Choroid plexus epithelial cell (primary cell): ENCODE measurements at regions not wholly inside any gene's neighbourhood (a gene's known extent, or its start where the extent isn't known, plus 50 kb on each side); places are given as distances from the start of the nearest gene placed in this dataset.
A peak's percentile ranks its signal among the peaks of the same experiment; 100 is the strongest.

ENCODE experiments used
- DNase-seq: peaks from one replicate; pipeline ENCODE4 v3.0.0-alpha.2; 2010; ENCODE audit warnings: low read depth
- H3K4me3 ChIP-seq: 2 replicates; pipeline ENCODE4 v1.5.1; 2011; ENCODE audit warnings: low read depth, mild to moderate bottlenecking, control low read depth, low read length, moderate library complexity
- CTCF ChIP-seq: conservative IDR thresholded peaks from 2 replicates; pipeline ENCODE4 v1.5.1; 2011; ENCODE audit warnings: low read depth, mild to moderate bottlenecking, control low read depth, inconsistent platforms, low read length, moderate library complexity

GRCh38 chr11:80783561-80783960, 1342.7 kb upstream of the TENM4 start:
- no peak for TF ChIP-seq CTCF
- DNase-seq = no peak
- no peak overlapping the region for H3K4me3 ChIP-seq

GRCh38 chr11:80782135-80782885, 1341.5 kb upstream of the TENM4 start:
- TF ChIP-seq CTCF = no peak
- no peak overlapping the region for H3K4me3 ChIP-seq
- DNase-seq = no peak

GRCh38 chr11:80779905-80780605, 1339.2 kb upstream of the TENM4 start:
- peak; percentile 16 for DNase-seq
- no peak overlapping the region for H3K4me3 ChIP-seq
- TF ChIP-seq CTCF = no peak

GRCh38 chr11:80778941-80779340, 1338.1 kb upstream of the TENM4 start:
- TF ChIP-seq CTCF = no peak
- DNase-seq = no peak
- H3K4me3 ChIP-seq = no peak overlapping the region

- H3K4me3 ChIP-seq = no peak overlapping the region
- no peak for DNase-seq
- TF ChIP-seq CTCF = no peak
Observed at GRCh38 chr11:80778432-80778831, 1337.6 kb upstream of the TENM4 start.

GRCh38 chr11:80773919-80774318, 1333.1 kb upstream of the TENM4 start:
- DNase-seq = no peak
- no peak overlapping the region for H3K4me3 ChIP-seq
- TF ChIP-seq CTCF = no peak

GRCh38 chr11:80771017-80771416, 1330.2 kb upstream of the TENM4 start:
- no peak for TF ChIP-seq CTCF
- H3K4me3 ChIP-seq = no peak overlapping the region
- no peak for DNase-seq
